Hematopoietic multipotent progenitor cell treated with erythropoietin and hydrocortisone succinate and interleukin-3 and kit ligand, for 17 days (in vitro differentiated cells): ENCODE measurements at regions not wholly inside any gene's neighbourhood (a gene's known extent, or its start where the extent isn't known, plus 50 kb on each side); places are given as distances from the start of the nearest gene placed in this dataset.
"Not testable (repeated sequence)": the region's sequence is repeated elsewhere in the genome, so short reads cannot be mapped to it uniquely, and the experiment has no call there.

Experiments used
- DNase-seq: peaks from one replicate; pipeline ENCODE4 v3.0.0-alpha.2; 2015; ENCODE audit warnings: low spot score

GRCh38 chr21:14683063-14683462, 136.9 kb upstream of the SAMSN1 start:
- DNase-seq, result no peak

DNA sequence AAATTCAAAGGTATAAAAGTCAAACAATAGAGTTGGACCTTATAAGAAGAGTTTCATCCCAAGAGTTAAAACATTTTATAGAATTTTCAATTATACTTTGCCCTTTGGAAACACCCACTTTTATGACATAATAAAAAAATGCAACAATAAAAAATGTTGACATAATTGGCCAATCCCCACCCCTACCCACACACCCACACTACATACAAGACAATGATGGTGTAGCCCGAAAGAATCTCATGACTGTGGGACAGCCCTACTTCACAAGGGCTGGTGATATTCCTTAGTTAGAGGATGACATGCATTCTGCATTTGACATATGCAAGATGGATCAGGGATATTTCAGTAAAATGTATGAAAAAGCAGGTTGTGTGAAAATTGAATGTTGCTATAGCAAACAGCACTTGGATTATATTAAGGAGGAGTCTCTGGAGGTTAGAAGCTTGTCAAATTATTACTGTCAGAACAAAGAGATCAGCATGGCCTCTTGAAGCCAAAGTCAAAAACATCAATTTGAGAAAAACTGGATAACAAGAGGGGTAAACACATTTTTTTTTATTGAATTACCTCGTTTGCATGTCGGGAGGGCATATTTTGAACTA, 133.0 kb upstream of the SAMSN1 start:
- no peak for DNase-seq

DNA sequence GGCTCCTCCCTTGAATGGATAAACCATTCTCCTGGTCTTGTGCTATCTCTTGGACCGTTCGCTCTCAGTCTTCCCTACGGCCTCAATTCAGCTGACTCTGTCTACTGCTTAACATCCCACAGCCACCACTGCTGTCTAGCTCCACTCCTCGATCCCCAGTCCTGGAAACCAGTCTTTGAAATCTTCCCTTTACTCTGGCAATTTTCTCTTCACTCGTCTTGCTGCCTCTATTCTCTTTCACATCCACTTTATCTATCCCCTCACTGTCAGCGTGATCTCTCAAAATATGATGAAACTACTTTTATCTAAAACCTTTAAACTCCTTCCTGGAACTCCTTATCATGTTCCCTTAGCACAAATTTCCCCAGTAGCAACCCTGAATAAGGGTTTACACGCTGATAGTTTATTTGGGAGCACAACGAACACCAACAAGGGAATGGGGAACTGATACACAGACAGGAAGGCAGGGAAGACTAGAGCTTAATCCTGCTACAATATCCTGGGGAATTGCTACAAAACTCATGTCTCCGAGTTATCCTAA, 131.6 kb upstream of the SAMSN1 start:
- DNase-seq, result no peak

DNA sequence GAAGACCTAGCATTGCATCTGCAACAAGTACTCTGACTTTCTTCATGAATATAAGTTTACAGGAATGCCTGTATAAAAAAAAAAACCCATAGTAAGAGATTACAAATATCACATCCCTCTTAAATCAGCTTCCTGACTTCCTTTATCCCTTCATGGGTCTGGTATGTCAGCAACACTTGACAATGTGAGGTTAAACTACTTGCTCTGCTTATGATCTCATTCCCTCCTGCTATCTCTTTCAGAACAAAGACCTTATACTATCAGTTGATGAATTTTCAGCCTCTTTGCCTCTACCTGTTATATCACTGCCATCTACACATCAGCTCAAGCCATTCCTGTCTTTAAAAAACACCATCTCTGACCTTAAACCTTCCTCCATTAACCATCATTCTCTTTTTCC, 130.9 kb upstream of the SAMSN1 start:
- no peak for DNase-seq

- DNase-seq, result no peak
Measured at GRCh38 chr21:14675774-14676530, 129.8 kb upstream of the SAMSN1 start.

GRCh38 chr21:14673649-14674048, 127.5 kb upstream of the SAMSN1 start:
- no peak for DNase-seq

DNA sequence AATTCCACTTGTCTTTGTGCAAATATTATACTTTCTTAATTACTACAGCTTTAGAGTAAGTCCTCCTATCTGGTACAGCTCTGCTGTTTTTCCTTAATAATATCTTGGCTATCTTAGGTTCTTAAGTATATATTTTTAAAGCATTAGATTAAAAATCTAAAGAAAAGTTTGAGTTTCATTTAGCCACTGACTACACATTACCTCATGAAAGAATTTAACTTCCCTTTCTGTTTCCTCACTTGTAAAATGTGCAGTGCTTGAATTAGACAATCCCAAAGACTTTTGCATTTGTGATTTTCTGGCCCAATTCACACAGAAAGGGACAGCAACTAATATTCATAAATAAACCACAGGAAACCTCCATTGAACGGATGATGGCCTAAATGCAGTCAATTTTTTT, 126.4 kb upstream of the SAMSN1 start:
- no peak for DNase-seq

- DNase-seq, result no peak
Measured at GRCh38 chr21:14670409-14670808, 124.3 kb upstream of the SAMSN1 start.

DNA sequence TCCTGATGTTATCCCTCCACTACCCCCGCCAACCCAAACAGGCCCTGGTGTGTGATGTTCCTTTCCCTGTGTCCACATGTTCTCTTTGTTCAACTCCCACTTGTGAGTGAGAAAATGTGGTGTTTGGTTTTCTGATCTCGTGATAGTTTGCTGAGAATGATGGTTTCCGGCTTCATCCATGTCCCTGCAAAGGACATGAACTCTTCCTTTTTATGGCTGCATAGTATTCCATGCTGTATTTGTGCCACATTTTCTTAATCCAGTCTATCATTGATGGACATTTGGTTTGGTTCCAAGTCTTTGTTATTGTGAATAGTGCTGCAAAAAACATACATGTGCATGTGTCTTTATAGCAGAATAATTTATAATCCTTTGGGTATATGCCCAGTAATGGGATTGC, 123.0 kb upstream of the SAMSN1 start:
- not testable (repeated sequence) for DNase-seq

GRCh38 chr21:14657241-14658008, 111.3 kb upstream of the SAMSN1 start:
- no peak for DNase-seq

DNA sequence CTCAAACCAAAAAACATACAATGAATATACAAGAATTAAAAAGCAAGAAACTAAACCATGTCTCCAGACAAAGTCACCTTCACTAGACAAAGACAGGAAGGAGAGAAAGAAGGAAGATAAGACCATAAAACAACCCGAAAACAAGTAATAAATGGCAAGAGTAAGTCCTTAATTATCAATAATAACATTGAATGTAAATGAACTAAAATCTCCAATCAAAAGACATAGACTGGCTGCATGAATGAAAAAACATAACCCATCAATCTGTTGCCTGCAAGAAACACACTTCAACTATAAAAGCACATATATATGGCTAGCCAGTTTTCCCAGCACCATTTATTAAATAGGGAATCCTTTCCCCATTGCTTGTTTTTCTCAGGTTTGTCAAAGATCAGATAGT, 100.8 kb upstream of the SAMSN1 start:
- no peak for DNase-seq

DNA sequence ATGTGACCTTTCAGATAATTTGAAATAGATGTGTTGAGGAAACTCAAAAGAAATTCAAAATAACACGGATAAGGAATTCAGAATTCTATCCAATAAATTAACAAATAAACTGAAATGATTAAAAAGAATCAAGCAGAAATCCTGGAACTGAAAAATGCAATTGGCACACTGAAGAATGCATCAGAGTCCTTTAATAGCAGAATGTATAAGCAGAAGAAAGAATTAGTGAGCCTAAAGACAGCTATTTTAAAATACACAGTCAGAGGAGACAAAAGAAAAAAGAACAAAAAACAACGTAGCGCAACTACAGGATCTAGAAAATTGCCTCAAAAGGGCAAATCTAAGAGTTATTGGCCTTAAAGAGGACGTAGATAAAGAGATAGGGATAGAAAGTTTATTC, 99.6 kb upstream of the SAMSN1 start:
- DNase-seq, result no peak

GRCh38 chr21:14632359-14632758, 86.2 kb upstream of the SAMSN1 start:
- DNase-seq, result no peak

DNA sequence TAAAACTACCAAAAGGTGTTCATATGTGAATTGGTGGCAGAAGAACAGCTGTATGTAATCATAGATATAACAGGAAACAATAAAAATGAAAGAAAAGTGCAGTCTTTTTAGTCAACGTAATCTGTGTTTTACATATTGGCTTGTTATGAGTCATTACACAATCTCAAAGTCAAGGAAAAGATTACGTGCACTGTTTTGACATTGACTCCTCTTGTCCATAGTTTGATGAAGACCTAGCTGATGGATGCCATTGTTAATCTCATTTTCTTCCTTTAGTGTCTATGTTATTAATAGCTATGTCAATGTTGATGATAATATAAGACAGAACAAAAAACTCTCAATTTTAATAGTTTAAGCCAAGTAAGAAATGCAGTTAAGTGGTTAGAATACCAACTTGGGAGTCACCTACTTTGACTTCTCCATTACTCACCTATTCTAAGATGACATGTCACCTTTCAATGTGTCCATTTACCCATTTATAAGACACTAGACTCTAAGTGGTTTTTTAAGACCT, 84.5 kb upstream of the SAMSN1 start:
- DNase-seq, result no peak

DNA sequence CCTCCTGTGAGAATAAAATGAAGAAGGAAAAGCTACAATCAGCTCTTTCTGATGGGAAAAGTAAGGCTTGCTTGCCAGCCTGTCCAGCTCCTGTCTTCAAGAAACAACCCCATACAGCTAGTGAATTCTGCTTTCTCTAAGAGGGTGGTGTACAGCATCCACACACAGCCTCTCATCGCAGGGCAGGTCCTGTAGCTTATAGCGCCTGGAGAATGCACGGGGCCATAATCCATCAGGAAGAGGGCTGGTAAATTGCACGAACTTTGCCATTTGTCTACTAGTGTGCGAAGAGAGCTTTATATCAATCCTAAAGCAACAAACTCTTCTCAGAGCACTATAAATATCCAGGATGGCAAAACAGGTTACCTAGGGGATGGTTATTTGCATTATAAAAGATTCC, 83.3 kb upstream of the SAMSN1 start:
- DNase-seq, result no peak

DNA sequence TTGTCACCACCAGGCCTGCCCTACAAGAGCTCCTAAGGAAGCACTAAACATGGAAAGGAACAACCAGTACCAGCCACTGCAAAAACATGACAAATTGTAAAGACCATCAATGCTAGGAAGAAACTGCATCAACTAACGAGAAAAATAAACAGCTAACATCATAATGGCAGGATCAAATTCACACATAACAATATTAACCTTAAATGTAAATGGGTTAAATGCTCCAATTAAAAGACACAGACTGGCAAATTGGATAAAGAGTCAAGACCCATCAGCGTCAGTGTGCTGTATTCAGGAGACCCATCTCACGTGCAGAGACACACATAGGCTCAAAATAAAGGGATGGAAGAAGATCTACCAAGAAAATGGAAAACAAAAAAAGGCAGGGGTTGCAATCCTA, 77.0 kb upstream of the SAMSN1 start:
- not testable (repeated sequence) for DNase-seq

- no peak for DNase-seq
Measured at GRCh38 chr21:14620152-14620551, 74.0 kb upstream of the SAMSN1 start.

GRCh38 chr21:14617871-14618270, 71.8 kb upstream of the SAMSN1 start:
- DNase-seq, result no peak

GRCh38 chr21:14617040-14617393, 70.9 kb upstream of the SAMSN1 start:
- DNase-seq, result no peak

GRCh38 chr21:14616380-14617039, 70.4 kb upstream of the SAMSN1 start:
- no peak for DNase-seq

GRCh38 chr21:14615359-14615974, 69.4 kb upstream of the SAMSN1 start:
- no peak for DNase-seq

- DNase-seq, result no peak
Measured at GRCh38 chr21:14614287-14614686, 68.2 kb upstream of the SAMSN1 start.
